HG02798 (cell line): ENCODE measurements at regions not wholly inside any gene's neighbourhood (a gene's known extent, or its start where the extent isn't known, plus 50 kb on each side); places are given as distances from the start of the nearest gene placed in this dataset.
"Not testable (repeated sequence)": the region's sequence is repeated elsewhere in the genome, so short reads cannot be mapped to it uniquely, and the experiment has no call there.

Source experiments
- ATAC-seq: cut with Tn5 transposase; IDR thresholded peaks from one replicate; pipeline ENCODE4 v1.9.1; 2021; ENCODE audit warnings: mild to moderate bottlenecking; ENCODE audit not compliant: unreplicated experiment, poor library complexity

- no peak for ATAC-seq
Observed at GRCh38 chr4:125003840-125004239, 291.3 kb upstream of the ANKRD50 start.

GRCh38 chr4:124997991-124998390 lies 285.5 kb upstream of the ANKRD50 start:
- no peak for ATAC-seq

- no peak for ATAC-seq
Observed at GRCh38 chr4:124997124-124997523, 284.6 kb upstream of the ANKRD50 start.

GRCh38 chr4:124993838-124994237 lies 281.3 kb upstream of the ANKRD50 start:
- ATAC-seq, result no peak

GRCh38 chr4:124990398-124990797 lies 277.9 kb upstream of the ANKRD50 start:
- no peak for ATAC-seq

- ATAC-seq, result no peak
Observed at GRCh38 chr4:124980276-124980752, 267.8 kb upstream of the ANKRD50 start.

DNA sequence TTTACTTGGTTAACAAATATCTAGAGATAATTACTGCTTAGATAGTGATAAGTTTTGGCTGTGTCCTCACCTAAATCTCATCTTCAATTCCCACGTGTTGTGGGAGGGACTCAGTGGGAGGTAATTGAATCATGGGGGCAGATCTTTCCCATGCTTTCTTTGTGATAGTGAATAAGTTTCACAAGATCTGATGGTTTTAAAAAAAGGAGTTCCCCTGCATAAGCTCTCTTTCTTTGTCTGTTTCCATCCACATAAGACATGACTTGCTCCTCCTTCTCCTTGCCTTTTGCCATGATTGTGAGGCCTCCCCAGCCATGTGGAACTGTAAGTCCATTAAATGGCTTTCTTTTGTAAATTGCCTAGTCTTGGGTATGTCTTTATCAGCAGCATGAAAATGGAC lies 266.0 kb upstream of the ANKRD50 start:
- ATAC-seq, result not testable (repeated sequence)

GRCh38 chr4:124977045-124977444 lies 264.5 kb upstream of the ANKRD50 start:
- no peak for ATAC-seq

GRCh38 chr4:124974152-124974551 lies 261.6 kb upstream of the ANKRD50 start:
- ATAC-seq, result no peak

- no peak for ATAC-seq
Observed at GRCh38 chr4:124973716-124974115, 261.2 kb upstream of the ANKRD50 start.

GRCh38 chr4:124970011-124970410 lies 257.5 kb upstream of the ANKRD50 start:
- no peak for ATAC-seq

DNA sequence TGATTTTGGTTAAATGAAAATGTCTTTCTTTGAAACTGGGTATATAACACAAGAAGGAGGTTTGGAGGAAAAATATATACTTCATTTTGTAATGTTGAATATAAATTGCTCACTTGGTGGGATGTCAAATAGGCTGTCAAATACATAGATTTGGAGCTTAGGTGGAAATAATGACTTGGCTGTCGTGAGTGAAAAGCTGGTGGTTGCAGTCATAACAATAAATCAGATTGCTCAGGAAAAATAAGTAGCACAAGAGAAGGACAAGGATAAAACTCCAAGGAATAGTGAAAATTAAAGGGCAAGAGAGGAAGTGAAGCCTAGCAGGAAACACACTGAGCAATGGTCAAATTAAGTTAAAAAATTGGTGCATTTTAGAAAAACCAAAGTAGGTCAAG lies 253.0 kb upstream of the ANKRD50 start:
- no peak for ATAC-seq

GRCh38 chr4:124964852-124965496 lies 252.4 kb upstream of the ANKRD50 start:
- no peak for ATAC-seq

DNA sequence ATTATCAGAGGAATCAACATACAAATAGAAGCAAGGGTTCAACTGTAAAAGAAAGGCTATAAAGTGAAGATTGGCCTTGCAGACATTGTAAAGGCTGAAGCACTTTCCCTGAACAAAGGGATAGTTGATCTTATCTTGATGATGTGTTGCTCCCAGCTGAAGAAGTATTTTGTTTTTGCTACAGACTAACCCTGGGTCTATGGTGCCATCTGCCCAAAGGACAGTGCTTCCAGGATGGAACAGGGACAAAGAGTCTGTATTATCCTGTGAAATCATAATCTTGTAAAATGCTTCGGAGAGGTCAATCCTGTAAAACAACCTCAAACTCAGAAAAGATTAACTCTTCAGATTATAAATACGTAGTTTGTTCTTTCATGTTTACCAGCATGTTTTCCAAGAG lies 251.7 kb upstream of the ANKRD50 start:
- ATAC-seq, result no peak

- ATAC-seq, result no peak
Observed at GRCh38 chr4:124961138-124961750, 248.7 kb upstream of the ANKRD50 start.

GRCh38 chr4:124958847-124959246 lies 246.3 kb upstream of the ANKRD50 start:
- no peak for ATAC-seq

- no peak for ATAC-seq
Observed at GRCh38 chr4:124955476-124955875, 242.9 kb upstream of the ANKRD50 start.

- no peak for ATAC-seq
Observed at GRCh38 chr4:124954046-124954445, 241.5 kb upstream of the ANKRD50 start.

DNA sequence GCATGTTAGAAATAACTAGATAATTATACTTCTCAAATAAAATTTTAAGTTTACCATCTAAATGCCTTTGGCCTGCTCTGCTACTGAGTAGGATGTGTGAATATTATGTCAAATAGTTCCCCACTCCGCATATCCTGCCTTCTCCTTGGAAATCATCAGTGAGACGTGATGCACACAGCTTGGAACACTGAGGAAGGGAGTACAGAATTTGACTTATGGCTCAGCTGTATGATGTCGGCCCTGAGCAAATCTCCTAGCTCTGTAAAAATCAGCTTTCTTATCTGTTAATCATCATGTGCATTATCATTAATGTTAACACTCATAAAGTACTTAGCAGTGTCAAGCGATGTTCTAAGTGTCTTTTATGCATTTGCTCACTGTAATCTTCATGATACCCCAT lies 241.0 kb upstream of the ANKRD50 start:
- no peak for ATAC-seq

DNA sequence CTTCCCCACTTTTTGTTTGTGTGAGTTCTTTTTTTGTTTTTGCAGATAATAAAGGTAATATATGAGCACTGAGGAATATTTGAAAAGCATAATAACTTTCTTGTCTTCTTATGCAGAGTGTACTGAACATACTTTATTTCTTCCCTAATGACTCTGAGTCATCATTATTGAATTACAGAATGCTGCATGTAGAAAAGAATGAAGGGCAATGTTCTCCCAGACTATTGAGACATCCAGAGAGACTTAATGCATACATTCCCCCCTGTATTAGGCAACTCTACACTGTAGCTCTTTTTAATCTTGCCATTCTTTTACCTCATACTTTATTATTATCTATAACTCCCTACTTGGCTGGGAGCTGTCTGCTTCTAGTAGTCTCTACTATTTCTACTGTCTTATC lies 240.5 kb upstream of the ANKRD50 start:
- ATAC-seq, result no peak

GRCh38 chr4:124952601-124953000 lies 240.1 kb upstream of the ANKRD50 start:
- ATAC-seq, result no peak

- no peak for ATAC-seq
Observed at GRCh38 chr4:124948976-124949597, 236.6 kb upstream of the ANKRD50 start.
